ENCODE measurements at regions not wholly inside any gene's neighbourhood (a gene's known extent, or its start where the extent isn't known, plus 50 kb on each side); places are given as distances from the start of the nearest gene placed in this dataset.

GRCh38 chr5:143677403-143677802 lies 134.6 kb upstream of the HMHB1 start:
- TF ChIP-seq EZH2phosphoT487 (IDR thresholded peaks at IDR 0.05): no peak
- no peak for TF ChIP-seq EZH2 (IDR thresholded peaks at IDR 0.05)
- TF ChIP-seq CTCF (IDR thresholded peaks at IDR 0.05): no peak
- Histone ChIP-seq H3K27ac (no peak overlapping the region), H3K9me3 (ENCODE audit: low read depth) (no peaks in the 10 kb centered on the region), H4K20me1 (ENCODE audit: low read depth) (no peaks in the 10 kb centered on the region), H3K27me3 (no peaks in the 10 kb centered on the region), H3K9ac (no peak overlapping the region), H3K79me2 (ENCODE audit: low read depth) (no peaks in the 10 kb centered on the region), H2AFZ (replicated peaks) (no peak overlapping the region), H3K4me2 (no peak overlapping the region), H3K4me3 (no peak overlapping the region), H3K4me1 (peaks cover 4% of the 10 kb centered on the region), H3F3A (ENCODE audit: low read depth) (no peaks in the 10 kb centered on the region), H3K36me3 (no peaks in the 10 kb centered on the region)
- Mint-ChIP-seq H3K4me1 (no peaks in the 10 kb centered on the region), H3K4me3 (no peak overlapping the region), H3K36me3 (no peaks in the 10 kb centered on the region), H3K27ac (no peak overlapping the region), H3K9me3 (no peaks in the 10 kb centered on the region), H3K27me3 (ENCODE audit: insufficient read depth, low read depth) (peaks cover 4% of the 10 kb centered on the region)
- no peak for DNase-seq (ENCODE audit: low spot score)

GRCh38 chr5:143676802-143677201 lies 135.2 kb upstream of the HMHB1 start:
- H3K36me3 Mint-ChIP-seq: no peaks in the 10 kb centered on the region
- no peak overlapping the region for H3K27ac Mint-ChIP-seq
- H3K9me3 Mint-ChIP-seq: no peaks in the 10 kb centered on the region
- Histone ChIP-seq H3K4me3 (no peak overlapping the region), H3K27me3 (no peaks in the 10 kb centered on the region), H3K79me2 (ENCODE audit: low read depth) (no peaks in the 10 kb centered on the region), H3K4me1 (peaks cover 4% of the 10 kb centered on the region), H3K9ac (no peak overlapping the region), H3K27ac (no peak overlapping the region), H3K4me2 (no peak overlapping the region), H4K20me1 (ENCODE audit: low read depth) (no peaks in the 10 kb centered on the region), H2AFZ (replicated peaks) (no peak overlapping the region), H3K36me3 (no peaks in the 10 kb centered on the region), H3K9me3 (ENCODE audit: low read depth) (no peaks in the 10 kb centered on the region), H3F3A (ENCODE audit: low read depth) (no peaks in the 10 kb centered on the region)
- no peak for DNase-seq (ENCODE audit: low spot score)
- TF ChIP-seq CTCF (IDR thresholded peaks at IDR 0.05): no peak
- no peak for TF ChIP-seq EZH2 (IDR thresholded peaks at IDR 0.05)
- TF ChIP-seq EZH2phosphoT487 (IDR thresholded peaks at IDR 0.05): no peak
- no peak overlapping the region for H3K4me3 Mint-ChIP-seq
- H3K27me3 Mint-ChIP-seq (ENCODE audit: insufficient read depth, low read depth): peaks cover 4% of the 10 kb centered on the region
- H3K4me1 Mint-ChIP-seq: no peaks in the 10 kb centered on the region

GRCh38 chr5:143674469-143674786 lies 137.5 kb upstream of the HMHB1 start:
- Histone ChIP-seq H3K27me3 (no peaks in the 10 kb centered on the region), H4K20me1 (ENCODE audit: low read depth) (no peaks in the 10 kb centered on the region), H3K9me3 (ENCODE audit: low read depth) (no peaks in the 10 kb centered on the region), H3K9ac (no peak overlapping the region), H3K4me3 (no peak overlapping the region), H3K36me3 (no peaks in the 10 kb centered on the region), H3K79me2 (ENCODE audit: low read depth) (no peaks in the 10 kb centered on the region), H3K4me2 (no peak overlapping the region), H2AFZ (replicated peaks) (no peak overlapping the region), H3K4me1 (peaks cover 4% of the 10 kb centered on the region), H3F3A (ENCODE audit: low read depth) (no peaks in the 10 kb centered on the region), H3K27ac (no peak overlapping the region)
- Mint-ChIP-seq H3K36me3 (no peaks in the 10 kb centered on the region), H3K27me3 (ENCODE audit: insufficient read depth, low read depth) (peaks cover 3% of the 10 kb centered on the region), H3K4me3 (no peak overlapping the region), H3K4me1 (no peaks in the 10 kb centered on the region), H3K9me3 (no peaks in the 10 kb centered on the region), H3K27ac (no peak overlapping the region)
- no peak for DNase-seq (ENCODE audit: low spot score)
- TF ChIP-seq CTCF (IDR thresholded peaks at IDR 0.05) (no peak), EZH2 (IDR thresholded peaks at IDR 0.05) (no peak), EZH2phosphoT487 (IDR thresholded peaks at IDR 0.05) (no peak)
